ENCODE measurements at regions not wholly inside any gene's neighbourhood (a gene's known extent, or its start where the extent isn't known, plus 50 kb on each side); places are given as distances from the start of the nearest gene placed in this dataset.

GRCh38 chr1:218809625-218810024 lies 364.1 kb upstream of the LYPLAL1 start:
- TF ChIP-seq POLR2AphosphoS5 (IDR thresholded peaks at IDR 0.05; ENCODE audit: low read depth, low read length) (no peak), TAF1 (IDR thresholded peaks at IDR 0.05; ENCODE audit: low read depth, low read length) (no peak), POLR2A (IDR thresholded peaks at IDR 0.05; ENCODE audit: low read depth, low read length) (no peak), POU2F2 (IDR thresholded peaks at IDR 0.05; ENCODE audit: low read depth, low read length) (no peak)
